ENCODE measurements at regions not wholly inside any gene's neighbourhood (a gene's known extent, or its start where the extent isn't known, plus 50 kb on each side); places are given as distances from the start of the nearest gene placed in this dataset.

GRCh38 chr15:35863655-35864054 is 317.7 kb upstream of the DPH6 start:
- H3K27me3 Mint-ChIP-seq, result no peaks in the 10 kb centered on the region
- no peak overlapping the region for H3K4me3 Mint-ChIP-seq
- no peaks in the 10 kb centered on the region for H3K9me3 Mint-ChIP-seq (ENCODE audit: low read depth)
- no peak overlapping the region for H3K27ac Mint-ChIP-seq
- CTCF ChIA-PET, result no interaction called here
- no peak for DNase-seq
- H3K36me3 Mint-ChIP-seq, result no peaks in the 10 kb centered on the region
- ATAC-seq, result no peak
- no peaks in the 10 kb centered on the region for H3K4me1 Mint-ChIP-seq

- H3K9me3 Mint-ChIP-seq (ENCODE audit: low read depth), result no peaks in the 10 kb centered on the region
- CTCF ChIA-PET, result interaction anchor here (1.6 kb wide), 1 partner anchor 17 kb away, joined by 3 read pairs; no protein-coding TSS in a partner anchor
- no peaks in the 10 kb centered on the region for H3K36me3 Mint-ChIP-seq
- no peaks in the 10 kb centered on the region for H3K4me1 Mint-ChIP-seq
- no peaks in the 10 kb centered on the region for H3K27me3 Mint-ChIP-seq
- H3K4me3 Mint-ChIP-seq, result no peak overlapping the region
- H3K27ac Mint-ChIP-seq, result no peak overlapping the region
- ATAC-seq (no peak), DNase-seq (no peak)
These were observed 321.4 kb upstream of the DPH6 start for GRCh38 chr15:35867356-35867755.

- no peak for DNase-seq
- Mint-ChIP-seq H3K4me3 (no peak overlapping the region), H3K36me3 (no peaks in the 10 kb centered on the region), H3K27ac (no peak overlapping the region), H3K4me1 (no peaks in the 10 kb centered on the region), H3K9me3 (ENCODE audit: low read depth) (no peaks in the 10 kb centered on the region), H3K27me3 (no peaks in the 10 kb centered on the region)
- CTCF ChIA-PET, result no interaction called here
- no peak for ATAC-seq
These were observed 325.3 kb upstream of the DPH6 start for GRCh38 chr15:35871282-35871681.

- no peaks in the 10 kb centered on the region for H3K4me1 Mint-ChIP-seq
- CTCF ChIA-PET, result no interaction called here
- no peaks in the 10 kb centered on the region for H3K27me3 Mint-ChIP-seq
These were observed 325.8 kb upstream of the DPH6 start for GRCh38 chr15:35871812-35872211.

GRCh38 chr15:35872577-35872976 is 326.6 kb upstream of the DPH6 start:
- H3K27ac Mint-ChIP-seq, result no peak overlapping the region
- CTCF ChIA-PET, result no interaction called here
- H3K9me3 Mint-ChIP-seq (ENCODE audit: low read depth), result no peaks in the 10 kb centered on the region
- H3K27me3 Mint-ChIP-seq, result no peaks in the 10 kb centered on the region
- no peak for ATAC-seq
- no peaks in the 10 kb centered on the region for H3K4me1 Mint-ChIP-seq
- no peak for DNase-seq
- H3K36me3 Mint-ChIP-seq, result no peaks in the 10 kb centered on the region
- no peak overlapping the region for H3K4me3 Mint-ChIP-seq

More at GRCh38 chr15:35871812-35872211, 325.8 kb upstream of the DPH6 start:
- ATAC-seq, result no peak
- Mint-ChIP-seq H3K27ac (no peak overlapping the region), H3K4me3 (no peak overlapping the region), H3K9me3 (ENCODE audit: low read depth) (no peaks in the 10 kb centered on the region), H3K36me3 (no peaks in the 10 kb centered on the region)
- DNase-seq, result no peak

GRCh38 chr15:35874260-35874905 is 328.4 kb upstream of the DPH6 start:
- DNase-seq (no peak), ATAC-seq (no peak)
- Mint-ChIP-seq H3K4me3 (no peak overlapping the region), H3K27ac (no peak overlapping the region), H3K9me3 (ENCODE audit: low read depth) (peaks cover 5% of the 10 kb centered on the region), H3K36me3 (no peaks in the 10 kb centered on the region), H3K27me3 (no peaks in the 10 kb centered on the region), H3K4me1 (no peaks in the 10 kb centered on the region)
- CTCF ChIA-PET, result no interaction called here

GRCh38 chr15:35876762-35877161 is 330.8 kb upstream of the DPH6 start:
- no peaks in the 10 kb centered on the region for H3K4me1 Mint-ChIP-seq
- H3K36me3 Mint-ChIP-seq, result no peaks in the 10 kb centered on the region
- H3K4me3 Mint-ChIP-seq, result no peak overlapping the region
- H3K9me3 Mint-ChIP-seq (ENCODE audit: low read depth), result peaks cover 8% of the 10 kb centered on the region
- H3K27ac Mint-ChIP-seq, result no peak overlapping the region
- ATAC-seq (no peak), DNase-seq (no peak)
- H3K27me3 Mint-ChIP-seq, result no peaks in the 10 kb centered on the region
- CTCF ChIA-PET, result no interaction called here

- Mint-ChIP-seq H3K9me3 (ENCODE audit: low read depth) (peaks cover 8% of the 10 kb centered on the region), H3K4me3 (no peak overlapping the region), H3K27me3 (no peaks in the 10 kb centered on the region), H3K27ac (no peak overlapping the region), H3K36me3 (no peaks in the 10 kb centered on the region), H3K4me1 (no peaks in the 10 kb centered on the region)
- ATAC-seq (no peak), DNase-seq (no peak)
- CTCF ChIA-PET, result no interaction called here
These were observed 334.9 kb upstream of the DPH6 start for GRCh38 chr15:35880896-35881295.

GRCh38 chr15:35885870-35886269 is 339.9 kb upstream of the DPH6 start:
- ATAC-seq (no peak), DNase-seq (no peak)
- H3K36me3 Mint-ChIP-seq, result no peaks in the 10 kb centered on the region
- no peaks in the 10 kb centered on the region for H3K4me1 Mint-ChIP-seq
- H3K4me3 Mint-ChIP-seq, result no peak overlapping the region
- H3K9me3 Mint-ChIP-seq (ENCODE audit: low read depth), result peaks cover 5% of the 10 kb centered on the region
- CTCF ChIA-PET, result no interaction called here
- H3K27me3 Mint-ChIP-seq, result no peaks in the 10 kb centered on the region
- H3K27ac Mint-ChIP-seq, result no peak overlapping the region

GRCh38 chr15:35886765-35887164 is 340.8 kb upstream of the DPH6 start:
- H3K9me3 Mint-ChIP-seq (ENCODE audit: low read depth), result peaks cover 3% of the 10 kb centered on the region
- CTCF ChIA-PET, result no interaction called here
- DNase-seq (no peak), ATAC-seq (no peak)
- no peak overlapping the region for H3K27ac Mint-ChIP-seq
- H3K36me3 Mint-ChIP-seq, result no peaks in the 10 kb centered on the region
- no peaks in the 10 kb centered on the region for H3K27me3 Mint-ChIP-seq
- no peak overlapping the region for H3K4me3 Mint-ChIP-seq
- no peaks in the 10 kb centered on the region for H3K4me1 Mint-ChIP-seq

GRCh38 chr15:35888815-35889214 is 342.9 kb upstream of the DPH6 start:
- Mint-ChIP-seq H3K27ac (no peak overlapping the region), H3K27me3 (no peaks in the 10 kb centered on the region), H3K4me3 (no peak overlapping the region), H3K36me3 (no peaks in the 10 kb centered on the region), H3K9me3 (ENCODE audit: low read depth) (peaks cover 3% of the 10 kb centered on the region), H3K4me1 (no peaks in the 10 kb centered on the region)
- CTCF ChIA-PET, result no interaction called here
- no peak for DNase-seq
- ATAC-seq, result no peak

- H3K9me3 Mint-ChIP-seq (ENCODE audit: low read depth), result peaks cover 2% of the 10 kb centered on the region
- no peak overlapping the region for H3K27ac Mint-ChIP-seq
- ATAC-seq (no peak), DNase-seq (no peak)
- CTCF ChIA-PET, result no interaction called here
- no peak overlapping the region for H3K4me3 Mint-ChIP-seq
- H3K27me3 Mint-ChIP-seq, result no peaks in the 10 kb centered on the region
- H3K4me1 Mint-ChIP-seq, result no peaks in the 10 kb centered on the region
- H3K36me3 Mint-ChIP-seq, result no peaks in the 10 kb centered on the region
These were observed 361.5 kb upstream of the DPH6 start for GRCh38 chr15:35907511-35907910.

GRCh38 chr15:35909414-35909813 is 363.4 kb upstream of the DPH6 start:
- CTCF ChIA-PET, result no interaction called here
- no peaks in the 10 kb centered on the region for H3K9me3 Mint-ChIP-seq (ENCODE audit: low read depth)
- H3K4me1 Mint-ChIP-seq, result no peaks in the 10 kb centered on the region
- H3K27ac Mint-ChIP-seq, result no peak overlapping the region
- no peaks in the 10 kb centered on the region for H3K36me3 Mint-ChIP-seq
- ATAC-seq (no peak), DNase-seq (no peak)
- no peaks in the 10 kb centered on the region for H3K27me3 Mint-ChIP-seq
- H3K4me3 Mint-ChIP-seq, result no peak overlapping the region

GRCh38 chr15:35910227-35910626 is 364.3 kb upstream of the DPH6 start:
- ATAC-seq (no peak), DNase-seq (no peak)
- CTCF ChIA-PET, result no interaction called here
- Mint-ChIP-seq H3K27ac (no peak overlapping the region), H3K4me3 (no peak overlapping the region), H3K4me1 (no peaks in the 10 kb centered on the region), H3K27me3 (no peaks in the 10 kb centered on the region), H3K9me3 (ENCODE audit: low read depth) (peaks cover 2% of the 10 kb centered on the region), H3K36me3 (no peaks in the 10 kb centered on the region)

Data from activated CD8-positive, alpha-beta memory T cell treated with anti-CD3 and anti-CD28 coated beads, Interleukin-2, amount 10 ng/mL, durations not matched to agents 7 days and 5 days (primary cell).